Glutamatergic neuron (in vitro differentiated cells): ENCODE measurements at regions not wholly inside any gene's neighbourhood (a gene's known extent, or its start where the extent isn't known, plus 50 kb on each side); places are given as distances from the start of the nearest gene placed in this dataset.

Experiments
- DNase-seq: peaks from one replicate; pipeline ENCODE4 v3.0.0; 2022
- H3K27ac Mint-ChIP-seq: one replicate; pipeline ENCODE4 v1.8.0; 2020; ENCODE audit warnings: mild to moderate bottlenecking, mixed read lengths, inconsistent platforms; ENCODE audit not compliant: unreplicated experiment
- H3K27me3 Mint-ChIP-seq: one replicate; pipeline ENCODE4 v1.8.0; 2020; ENCODE audit warnings: mild to moderate bottlenecking, moderate library complexity, mixed read lengths, inconsistent platforms; ENCODE audit not compliant: unreplicated experiment
- H3K36me3 Mint-ChIP-seq: one replicate; pipeline ENCODE4 v1.8.0; 2020; ENCODE audit warnings: mild to moderate bottlenecking, mixed read lengths, inconsistent platforms; ENCODE audit not compliant: unreplicated experiment
- H3K4me1 Mint-ChIP-seq: one replicate; pipeline ENCODE4 v1.8.0; 2020; ENCODE audit warnings: mild to moderate bottlenecking, low read depth, mixed read lengths, inconsistent platforms; ENCODE audit not compliant: unreplicated experiment
- H3K4me3 Mint-ChIP-seq: one replicate; pipeline ENCODE4 v1.8.0; 2020; ENCODE audit warnings: mild to moderate bottlenecking, mixed read lengths, inconsistent platforms; ENCODE audit not compliant: unreplicated experiment
- H3K9me3 Mint-ChIP-seq: one replicate; pipeline ENCODE4 v1.8.0; 2020; ENCODE audit warnings: mild to moderate bottlenecking, moderate library complexity, mixed read lengths, inconsistent platforms; ENCODE audit not compliant: unreplicated experiment
- CTCF ChIP-seq: fragments of 200-600 bp; sonication (generic); IDR thresholded peaks from one replicate; pipeline ENCODE4 v1.5.0; 2021; ENCODE audit not compliant: partially characterized antibody, unreplicated experiment

GRCh38 chr6:21733311-21733710 is 139.8 kb downstream of the SOX4 start:
- TF ChIP-seq CTCF, result no peak
- Mint-ChIP-seq H3K27ac (no peak overlapping the region), H3K4me1 (peaks cover 25% of the 10 kb centered on the region), H3K9me3 (peaks cover 4% of the 10 kb centered on the region), H3K4me3 (no peak overlapping the region), H3K36me3 (no peaks in the 10 kb centered on the region), H3K27me3 (peaks cover 3% of the 10 kb centered on the region)
- no peak for DNase-seq

- peaks cover 3% of the 10 kb centered on the region for H3K27me3 Mint-ChIP-seq
- H3K36me3 Mint-ChIP-seq, result no peaks in the 10 kb centered on the region
- no peak for TF ChIP-seq CTCF
- H3K4me3 Mint-ChIP-seq, result no peak overlapping the region
- H3K9me3 Mint-ChIP-seq, result peaks cover 4% of the 10 kb centered on the region
- DNase-seq, result no peak
- no peak overlapping the region for H3K27ac Mint-ChIP-seq
- H3K4me1 Mint-ChIP-seq, result peaks cover 25% of the 10 kb centered on the region
Observed at GRCh38 chr6:21734204-21734603, 140.7 kb downstream of the SOX4 start.

GRCh38 chr6:21738180-21739094 is 144.9 kb downstream of the SOX4 start:
- Mint-ChIP-seq H3K4me1 (peaks cover 46% of the 10 kb centered on the region), H3K27me3 (peaks cover 8% of the 10 kb centered on the region), H3K36me3 (no peaks in the 10 kb centered on the region), H3K9me3 (no peaks in the 10 kb centered on the region), H3K27ac (no peak overlapping the region), H3K4me3 (no peak overlapping the region)
- DNase-seq, result no peak
- no peak for TF ChIP-seq CTCF

- Mint-ChIP-seq H3K27ac (peak overlapping the region; percentile 4), H3K4me1 (peaks cover 45% of the 10 kb centered on the region), H3K27me3 (peaks cover 8% of the 10 kb centered on the region), H3K36me3 (no peaks in the 10 kb centered on the region), H3K9me3 (no peaks in the 10 kb centered on the region), H3K4me3 (peak overlapping the region; percentile 10)
- TF ChIP-seq CTCF, result no peak
- DNase-seq, result no peak
Observed at GRCh38 chr6:21739241-21739640, 145.7 kb downstream of the SOX4 start.

- DNase-seq, result no peak
- Mint-ChIP-seq H3K27me3 (peaks cover 8% of the 10 kb centered on the region), H3K4me3 (peak overlapping the region; percentile 12), H3K27ac (no peak overlapping the region), H3K36me3 (no peaks in the 10 kb centered on the region), H3K9me3 (no peaks in the 10 kb centered on the region), H3K4me1 (peaks cover 45% of the 10 kb centered on the region)
- no peak for TF ChIP-seq CTCF
Observed at GRCh38 chr6:21739838-21740237, 146.3 kb downstream of the SOX4 start.
